Smooth muscle cell (in vitro differentiated cells): ENCODE measurements at regions not wholly inside any gene's neighbourhood (a gene's known extent, or its start where the extent isn't known, plus 50 kb on each side); places are given as distances from the start of the nearest gene placed in this dataset.

ENCODE experiments used
- DNase-seq: peaks from one replicate; lab custom pipeline; 2025; ENCODE audit not compliant: unreplicated experiment; lab: John Stamatoyannopoulos, UW
- H2AFZ ChIP-seq: fragments of 200-600 bp; sonication (generic); 2 replicates; pipeline ENCODE4 v1.6.0; 2016; ENCODE audit warnings: antibody characterized with exemption, low read depth, mild to moderate bottlenecking
- H3F3A ChIP-seq: fragments of 200-600 bp; sonication (generic); 2 replicates; pipeline ENCODE4 v1.6.0; 2017; ENCODE audit warnings: antibody characterized with exemption, low read depth
- H3K27ac ChIP-seq: fragments of 200-600 bp; sonication (generic); 2 replicates; pipeline ENCODE4 v1.5.1; 2016; ENCODE audit warnings: low read depth, mild to moderate bottlenecking
- H3K27me3 ChIP-seq: fragments of 200-600 bp; sonication (generic); 2 replicates; pipeline ENCODE4 v1.6.1; 2016; ENCODE audit warnings: low read depth, mild to moderate bottlenecking
- H3K36me3 ChIP-seq: fragments of 200-600 bp; sonication (generic); 2 replicates; pipeline ENCODE4 v1.5.1; 2016; ENCODE audit warnings: low read depth
- H3K4me1 ChIP-seq: fragments of 200-600 bp; sonication (generic); 2 replicates; pipeline ENCODE4 v1.5.1; 2016; ENCODE audit warnings: low read depth
- H3K4me2 ChIP-seq: fragments of 200-600 bp; sonication (generic); 2 replicates; pipeline ENCODE4 v1.6.0; 2016; ENCODE audit warnings: mild to moderate bottlenecking
- H3K4me3 ChIP-seq: fragments of 200-600 bp; sonication (generic); 2 replicates; pipeline ENCODE4 v1.5.1; 2016; ENCODE audit warnings: mild to moderate bottlenecking
- H3K79me2 ChIP-seq: fragments of 200-600 bp; sonication (generic); 2 replicates; pipeline ENCODE4 v1.6.0; 2016; ENCODE audit warnings: low read depth, mild to moderate bottlenecking
- H3K9ac ChIP-seq: fragments of 200-600 bp; sonication (generic); 2 replicates; pipeline ENCODE4 v1.6.0; 2016; ENCODE audit warnings: low read depth
- H3K9me3 ChIP-seq: fragments of 200-600 bp; sonication (generic); replicated peaks from 2 replicates; pipeline ENCODE4 v1.5.1; 2016; ENCODE audit warnings: low read depth
- H4K20me1 ChIP-seq: fragments of 200-600 bp; sonication (generic); 2 replicates; pipeline ENCODE4 v1.6.0; 2016; ENCODE audit warnings: low read depth
- WGBS: methylation state at CpG from one replicate; pipeline ENCODE4 v1.1.7; 2016; ENCODE audit warnings: low lambda C conversion rate; 5-methylcytosine and 5-hydroxymethylcytosine counted together
- TF ChIP-seq, protein P1 (sequence below): fragments of 200-600 bp; sonication (generic); IDR thresholded peaks from 2 replicates; pipeline ENCODE4 v1.5.1; 2017; ENCODE audit warnings: borderline replicate concordance, mild to moderate bottlenecking, antibody characterized with exemption; ENCODE audit not compliant: insufficient read depth, poor library complexity, severe bottlenecking

DNA sequence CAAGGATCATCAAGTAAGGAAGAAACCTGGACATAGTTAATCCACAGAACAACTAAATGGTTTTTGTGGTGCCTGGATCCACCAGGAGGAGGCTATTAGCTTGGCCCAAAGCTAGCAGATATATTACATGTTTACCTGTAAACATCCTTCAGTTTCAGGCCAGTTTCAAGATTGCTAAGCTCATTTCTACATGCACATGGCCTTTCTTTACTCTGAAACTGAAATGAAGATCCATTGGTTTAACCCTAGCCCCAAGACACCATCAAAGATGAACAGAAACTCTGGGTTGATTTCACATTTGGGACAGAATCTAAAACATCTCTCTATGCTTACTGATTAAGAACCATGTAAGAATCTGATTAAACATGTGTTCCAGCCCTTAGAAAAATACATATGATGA is 611.8 kb downstream of the TLE1 start:
- H2AFZ ChIP-seq: no peak overlapping the region
- H3K27me3 ChIP-seq: no peaks in the 10 kb centered on the region
- H3K36me3 ChIP-seq: no peaks in the 10 kb centered on the region
- no peaks in the 10 kb centered on the region for H3K79me2 ChIP-seq
- H3F3A ChIP-seq: no peaks in the 10 kb centered on the region
- TF ChIP-seq, protein P1, sequence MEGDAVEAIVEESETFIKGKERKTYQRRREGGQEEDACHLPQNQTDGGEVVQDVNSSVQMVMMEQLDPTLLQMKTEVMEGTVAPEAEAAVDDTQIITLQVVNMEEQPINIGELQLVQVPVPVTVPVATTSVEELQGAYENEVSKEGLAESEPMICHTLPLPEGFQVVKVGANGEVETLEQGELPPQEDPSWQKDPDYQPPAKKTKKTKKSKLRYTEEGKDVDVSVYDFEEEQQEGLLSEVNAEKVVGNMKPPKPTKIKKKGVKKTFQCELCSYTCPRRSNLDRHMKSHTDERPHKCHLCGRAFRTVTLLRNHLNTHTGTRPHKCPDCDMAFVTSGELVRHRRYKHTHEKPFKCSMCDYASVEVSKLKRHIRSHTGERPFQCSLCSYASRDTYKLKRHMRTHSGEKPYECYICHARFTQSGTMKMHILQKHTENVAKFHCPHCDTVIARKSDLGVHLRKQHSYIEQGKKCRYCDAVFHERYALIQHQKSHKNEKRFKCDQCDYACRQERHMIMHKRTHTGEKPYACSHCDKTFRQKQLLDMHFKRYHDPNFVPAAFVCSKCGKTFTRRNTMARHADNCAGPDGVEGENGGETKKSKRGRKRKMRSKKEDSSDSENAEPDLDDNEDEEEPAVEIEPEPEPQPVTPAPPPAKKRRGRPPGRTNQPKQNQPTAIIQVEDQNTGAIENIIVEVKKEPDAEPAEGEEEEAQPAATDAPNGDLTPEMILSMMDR: no peak
- H3K9ac ChIP-seq: no peak overlapping the region
- H3K27ac ChIP-seq: no peak overlapping the region
- H3K4me3 ChIP-seq: no peak overlapping the region
- H3K4me1 ChIP-seq: peaks cover 2% of the 10 kb centered on the region
- H3K9me3 ChIP-seq: no peaks in the 10 kb centered on the region
- no peak overlapping the region for H3K4me2 ChIP-seq
- H4K20me1 ChIP-seq: no peaks in the 10 kb centered on the region
- no peak for DNase-seq

DNA sequence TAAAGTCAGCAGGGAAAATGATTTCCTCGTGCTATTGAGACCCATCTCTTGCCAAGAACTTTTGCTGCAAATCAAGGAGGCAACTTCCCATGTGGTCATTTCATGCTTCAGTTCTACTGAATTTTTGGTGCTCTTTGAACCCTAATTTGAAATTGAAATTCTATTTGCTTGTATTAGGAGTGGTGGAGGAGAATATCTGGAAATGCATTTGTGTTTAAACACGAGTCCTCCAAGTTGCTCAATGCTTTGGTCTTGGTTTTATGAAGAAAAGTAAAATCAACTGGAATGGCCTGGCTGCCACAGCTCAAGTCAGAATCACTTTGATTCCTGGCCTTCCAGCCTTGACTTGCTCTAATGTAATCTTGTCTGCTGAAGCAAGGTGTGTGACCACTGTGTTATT is 613.2 kb downstream of the TLE1 start:
- no peak overlapping the region for H3K9ac ChIP-seq

DNA sequence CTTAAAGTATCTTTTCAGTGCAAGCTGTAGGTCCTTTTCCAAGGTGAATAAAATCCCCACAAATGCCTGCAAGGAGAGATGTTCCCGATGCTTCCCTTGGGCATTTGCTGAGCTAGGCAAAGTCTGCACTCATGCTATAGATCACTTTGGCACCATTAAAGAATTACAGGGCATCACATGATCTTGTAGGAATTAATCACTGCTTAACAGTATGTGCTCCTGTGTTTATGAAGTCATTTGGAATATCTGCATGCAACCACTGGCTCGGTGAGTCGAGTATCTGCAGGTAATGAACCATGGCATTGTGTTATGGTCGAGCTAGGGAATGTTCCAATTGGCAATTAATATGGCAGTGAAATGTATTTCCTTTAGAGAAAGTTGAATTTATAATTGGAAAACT is 615.1 kb downstream of the TLE1 start:
- Histone ChIP-seq H3K9me3 (no peaks in the 10 kb centered on the region), H3F3A (no peaks in the 10 kb centered on the region), H3K4me1 (no peaks in the 10 kb centered on the region), H2AFZ (no peak overlapping the region), H4K20me1 (no peaks in the 10 kb centered on the region), H3K36me3 (no peaks in the 10 kb centered on the region), H3K4me2 (no peak overlapping the region), H3K9ac (no peak overlapping the region), H3K79me2 (no peaks in the 10 kb centered on the region), H3K4me3 (no peak overlapping the region), H3K27ac (no peak overlapping the region), H3K27me3 (no peaks in the 10 kb centered on the region)
- WGBS: 82% methylated on average over 4 of the region's 4 CpGs
- TF ChIP-seq, protein P1: no peak
- DNase-seq: no peak

More for the DNA sequence above, 613.2 kb downstream of the TLE1 start:
- Histone ChIP-seq H2AFZ (no peak overlapping the region), H3K4me2 (no peak overlapping the region), H3K27me3 (no peaks in the 10 kb centered on the region), H3K4me1 (no peaks in the 10 kb centered on the region), H3K4me3 (no peak overlapping the region), H3K9me3 (no peaks in the 10 kb centered on the region), H4K20me1 (no peaks in the 10 kb centered on the region), H3K79me2 (no peaks in the 10 kb centered on the region), H3K36me3 (no peaks in the 10 kb centered on the region), H3F3A (no peaks in the 10 kb centered on the region), H3K27ac (no peak overlapping the region)
- WGBS: 88% methylated on average over 2 of the region's 2 CpGs
- TF ChIP-seq, protein P1: no peak
- no peak for DNase-seq

DNA sequence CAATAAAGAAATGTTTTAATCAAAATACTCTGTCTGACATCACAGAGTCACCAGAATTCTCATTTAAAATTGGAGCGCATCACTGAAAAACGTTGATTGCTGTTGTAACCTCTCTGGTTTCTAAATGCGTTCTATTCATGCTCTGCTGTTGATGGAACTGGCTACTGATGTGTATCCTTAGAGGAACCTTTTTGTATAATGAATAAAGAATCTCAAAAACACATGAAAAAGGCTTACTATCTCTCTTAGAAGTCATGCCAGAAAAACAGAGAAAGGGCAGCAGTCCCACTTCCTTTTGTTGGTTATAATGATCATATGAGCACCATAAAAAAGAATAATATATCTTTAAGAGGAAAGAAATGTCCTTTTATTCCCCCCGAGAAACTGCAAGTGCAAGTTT is 615.5 kb downstream of the TLE1 start:
- H3K79me2 ChIP-seq: no peaks in the 10 kb centered on the region
- no peaks in the 10 kb centered on the region for H4K20me1 ChIP-seq
- no peaks in the 10 kb centered on the region for H3K9me3 ChIP-seq
- H3K27me3 ChIP-seq: no peaks in the 10 kb centered on the region
- H3F3A ChIP-seq: no peaks in the 10 kb centered on the region
- H3K4me1 ChIP-seq: no peaks in the 10 kb centered on the region
- TF ChIP-seq, protein P1: no peak
- no peak overlapping the region for H3K27ac ChIP-seq
- WGBS: 91% methylated on average over 4 of the region's 4 CpGs
- H3K4me3 ChIP-seq: no peak overlapping the region
- no peak for DNase-seq
- no peak overlapping the region for H2AFZ ChIP-seq
- H3K4me2 ChIP-seq: no peak overlapping the region
- H3K9ac ChIP-seq: no peak overlapping the region
- H3K36me3 ChIP-seq: no peaks in the 10 kb centered on the region
